Hepatocyte (in vitro differentiated cells): ENCODE measurements at regions not wholly inside any gene's neighbourhood (a gene's known extent, or its start where the extent isn't known, plus 50 kb on each side); places are given as distances from the start of the nearest gene placed in this dataset.
A peak's percentile ranks its signal among the peaks of the same experiment; 100 is the strongest.

Source experiments
- DNase-seq: peaks from one replicate; pipeline ENCODE4 v3.0.0-alpha.2; 2016; ENCODE audit warnings: low spot score
- H2AFZ ChIP-seq: fragments of 200-600 bp; sonication (generic); 2 replicates; pipeline ENCODE4 v1.6.0; 2016; ENCODE audit warnings: antibody characterized with exemption, mild to moderate bottlenecking
- H3K27ac ChIP-seq: fragments of 200-600 bp; sonication (generic); 2 replicates; pipeline ENCODE4 v1.5.1; 2016; ENCODE audit warnings: mild to moderate bottlenecking
- H3K27me3 ChIP-seq: fragments of 200-600 bp; sonication (generic); 2 replicates; pipeline ENCODE4 v1.6.1; 2016
- H3K36me3 ChIP-seq: fragments of 200-600 bp; sonication (generic); replicated peaks from 2 replicates; pipeline ENCODE4 v1.5.1; 2016; ENCODE audit warnings: low read depth; ENCODE audit not compliant: insufficient read depth
- H3K4me1 ChIP-seq: fragments of 200-600 bp; sonication (generic); 2 replicates; pipeline ENCODE4 v1.5.1; 2016; ENCODE audit warnings: mild to moderate bottlenecking, moderate library complexity; ENCODE audit not compliant: insufficient read depth
- H3K4me2 ChIP-seq: fragments of 200-600 bp; sonication (generic); 2 replicates; pipeline ENCODE4 v1.6.0; 2016
- H3K4me3 ChIP-seq: fragments of 200-600 bp; sonication (generic); 2 replicates; pipeline ENCODE4 v1.5.1; 2016; ENCODE audit warnings: mild to moderate bottlenecking
- H3K79me2 ChIP-seq: fragments of 200-600 bp; sonication (generic); 2 replicates; pipeline ENCODE4 v1.6.0; 2017; ENCODE audit warnings: mild to moderate bottlenecking
- H3K9me2 ChIP-seq: fragments of 200-600 bp; sonication (generic); replicated peaks from 2 replicates; pipeline ENCODE4 v1.6.0; 2017; ENCODE audit warnings: mild to moderate bottlenecking; ENCODE audit not compliant: insufficient read depth
- H3K9me3 ChIP-seq: fragments of 200-600 bp; sonication (generic); 2 replicates; pipeline ENCODE4 v1.5.1; 2016; ENCODE audit warnings: low read depth, mild to moderate bottlenecking
- H4K20me1 ChIP-seq: fragments of 200-600 bp; sonication (generic); 2 replicates; pipeline ENCODE4 v1.6.0; 2016; ENCODE audit warnings: mild to moderate bottlenecking; ENCODE audit not compliant: insufficient read depth, poor library complexity, severe bottlenecking
- CTCF ChIP-seq: fragments of 200-600 bp; sonication (generic); IDR thresholded peaks from 2 replicates; pipeline ENCODE4 v1.5.1; 2016; ENCODE audit warnings: antibody characterized with exemption, mild to moderate bottlenecking; ENCODE audit not compliant: poor library complexity
- EZH2 ChIP-seq: fragments of 200-600 bp; sonication (generic); IDR thresholded peaks from 2 replicates; pipeline ENCODE4 v1.6.1; 2016; ENCODE audit warnings: antibody characterized with exemption, mild to moderate bottlenecking, borderline replicate concordance
- EZH2phosphoT487 ChIP-seq: fragments of 200-600 bp; sonication (generic); IDR thresholded peaks from one replicate; pipeline ENCODE4 v1.6.1; 2018; ENCODE audit warnings: antibody characterized with exemption, mild to moderate bottlenecking, low read depth, moderate library complexity; ENCODE audit not compliant: unreplicated experiment, severe bottlenecking
- WGBS: methylation state at CpG from one replicate; pipeline ENCODE4 v1.1.6; 2016; ENCODE audit warnings: low lambda C conversion rate; ENCODE audit errors: missing lambda C conversion rate; 5-methylcytosine and 5-hydroxymethylcytosine counted together

GRCh38 chr12:89891933-89892332 lies 183.3 kb upstream of the ATP2B1 start:
- no peak for DNase-seq
- Histone ChIP-seq H3K4me3 (no peak overlapping the region), H3K79me2 (no peaks in the 10 kb centered on the region), H4K20me1 (no peaks in the 10 kb centered on the region), H3K9me3 (no peaks in the 10 kb centered on the region), H3K4me1 (no peaks in the 10 kb centered on the region), H3K36me3 (no peaks in the 10 kb centered on the region), H2AFZ (no peak overlapping the region), H3K27ac (no peak overlapping the region), H3K27me3 (no peaks in the 10 kb centered on the region), H3K4me2 (no peak overlapping the region), H3K9me2 (no peaks in the 10 kb centered on the region)
- TF ChIP-seq EZH2 (no peak), EZH2phosphoT487 (no peak), CTCF (no peak)

GRCh38 chr12:89890161-89890560 lies 181.5 kb upstream of the ATP2B1 start:
- Histone ChIP-seq H3K79me2 (no peaks in the 10 kb centered on the region), H4K20me1 (no peaks in the 10 kb centered on the region), H3K9me3 (no peaks in the 10 kb centered on the region), H3K4me2 (no peak overlapping the region), H3K9me2 (no peaks in the 10 kb centered on the region), H3K36me3 (no peaks in the 10 kb centered on the region), H3K4me1 (no peaks in the 10 kb centered on the region), H3K27me3 (no peaks in the 10 kb centered on the region), H3K4me3 (no peak overlapping the region), H3K27ac (no peak overlapping the region), H2AFZ (no peak overlapping the region)
- DNase-seq = no peak
- WGBS = 64% methylated on average over 2 of the region's 2 CpGs
- TF ChIP-seq EZH2phosphoT487 = no peak

GRCh38 chr12:89889062-89889461 lies 180.4 kb upstream of the ATP2B1 start:
- Histone ChIP-seq H3K4me1 (no peaks in the 10 kb centered on the region), H3K4me2 (no peak overlapping the region), H3K36me3 (no peaks in the 10 kb centered on the region), H2AFZ (no peak overlapping the region), H3K4me3 (no peak overlapping the region), H3K79me2 (no peaks in the 10 kb centered on the region), H3K9me2 (no peaks in the 10 kb centered on the region), H3K9me3 (no peaks in the 10 kb centered on the region), H3K27me3 (no peaks in the 10 kb centered on the region), H4K20me1 (no peaks in the 10 kb centered on the region), H3K27ac (no peak overlapping the region)
- WGBS = 93% methylated on average over 4 of the region's 4 CpGs
- TF ChIP-seq EZH2phosphoT487 (no peak), EZH2 (no peak), CTCF (no peak)
- DNase-seq = no peak

- Histone ChIP-seq H3K4me1 (no peaks in the 10 kb centered on the region), H4K20me1 (no peaks in the 10 kb centered on the region), H3K4me2 (no peak overlapping the region), H3K27me3 (no peaks in the 10 kb centered on the region), H2AFZ (no peak overlapping the region), H3K36me3 (no peaks in the 10 kb centered on the region), H3K79me2 (no peaks in the 10 kb centered on the region), H3K27ac (peak overlapping the region; percentile 1), H3K4me3 (no peak overlapping the region), H3K9me2 (no peaks in the 10 kb centered on the region), H3K9me3 (no peaks in the 10 kb centered on the region)
- TF ChIP-seq CTCF (no peak), EZH2 (no peak), EZH2phosphoT487 (no peak)
- DNase-seq = no peak
These were observed 176.3 kb upstream of the ATP2B1 start for GRCh38 chr12:89884952-89885351.
